CD4-positive, alpha-beta T cell treated with Interleukin-6 at 100 ng/mL for 8 hours (primary cell): ENCODE measurements at regions not wholly inside any gene's neighbourhood (a gene's known extent, or its start where the extent isn't known, plus 50 kb on each side); places are given as distances from the start of the nearest gene placed in this dataset.
"Not testable (repeated sequence)": the region's sequence is repeated elsewhere in the genome, so short reads cannot be mapped to it uniquely, and the experiment has no call there.

Source experiments
- DNase-seq: peaks from one replicate; pipeline ENCODE4 v3.0.0-alpha.2; 2020; ENCODE audit warnings: mixed read lengths, low spot score

GRCh38 chr2:189309331-189309730 is 129.8 kb upstream of the COL5A2 start:
- DNase-seq: no peak

DNA sequence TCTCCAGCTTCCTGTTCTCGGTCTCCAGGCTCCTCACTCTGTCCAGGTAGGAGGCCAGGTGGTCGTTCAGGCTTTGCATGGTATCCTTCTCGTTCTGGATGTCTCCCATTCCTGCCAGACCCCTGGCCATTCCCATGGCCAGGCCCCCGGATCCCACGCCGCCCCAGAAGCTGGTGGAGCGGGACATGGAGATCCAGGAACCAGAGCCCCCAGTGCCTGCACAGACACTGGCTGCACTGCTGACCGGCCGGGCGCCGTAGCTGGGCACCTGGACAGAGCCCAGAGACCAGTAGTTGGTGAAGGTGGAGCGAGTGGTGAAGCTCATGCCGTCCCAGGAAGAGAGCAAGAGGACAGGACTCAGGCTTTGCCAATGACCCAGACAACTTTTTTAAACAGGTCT is 129.1 kb upstream of the WDR75 start:
- DNase-seq: no peak

DNA sequence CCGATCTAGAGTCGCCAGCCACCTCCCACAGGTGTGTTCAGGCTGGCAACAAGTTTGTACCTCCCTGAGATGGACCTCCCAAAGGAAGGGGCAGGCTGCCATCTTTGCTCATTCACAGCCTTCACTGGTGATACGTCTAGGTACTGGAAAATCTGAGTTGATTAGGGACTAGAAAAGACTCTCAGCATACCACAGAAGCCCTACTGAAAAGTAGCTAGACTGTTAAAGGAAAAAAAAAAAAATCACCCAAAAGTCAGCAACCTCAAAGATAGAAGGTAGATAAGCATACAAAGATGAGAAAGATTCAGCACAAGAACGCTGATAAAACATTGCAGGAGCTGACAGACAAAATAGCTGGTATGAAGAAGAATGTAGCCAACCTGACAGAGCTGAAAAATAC is 128.6 kb upstream of the WDR75 start:
- no peak for DNase-seq

DNA sequence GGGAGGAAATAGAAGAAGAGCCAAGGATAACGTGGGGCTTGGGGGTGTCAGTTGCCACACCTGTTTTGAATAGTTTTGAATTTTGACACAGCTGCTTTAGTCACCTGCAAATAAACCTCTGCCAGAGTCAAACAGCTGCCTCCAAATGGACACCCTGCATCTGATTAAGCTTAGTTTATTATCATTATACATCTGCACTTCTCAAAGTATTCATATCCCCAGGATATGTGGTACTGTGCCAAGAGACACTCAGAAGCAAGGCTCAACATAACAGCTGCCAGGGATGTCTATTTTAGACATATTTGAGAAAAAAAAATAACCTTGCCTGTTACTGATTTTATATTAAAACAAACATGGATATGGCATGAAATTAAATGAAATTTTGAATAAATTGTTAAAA is 122.5 kb upstream of the WDR75 start:
- DNase-seq: no peak

DNA sequence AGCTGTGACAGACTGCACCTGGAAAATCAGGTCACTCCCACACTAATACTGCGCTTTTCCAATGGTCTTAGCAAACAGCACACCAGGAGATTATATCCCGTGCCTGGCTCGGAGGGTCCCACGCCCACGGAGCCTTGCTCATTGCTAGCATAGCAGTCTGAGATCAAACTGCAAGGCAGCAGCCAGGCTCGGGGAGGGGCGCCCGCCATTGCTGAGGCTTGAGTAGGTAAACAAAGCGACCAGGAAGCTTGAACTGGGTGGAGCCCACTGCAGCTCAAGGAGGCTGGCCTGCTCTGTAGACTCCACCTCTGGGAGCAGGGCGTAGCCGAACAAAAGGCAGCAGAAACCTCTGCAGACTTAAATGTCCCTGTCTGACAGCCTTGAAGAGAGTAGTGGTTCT is 121.8 kb upstream of the WDR75 start:
- DNase-seq: not testable (repeated sequence)

GRCh38 chr2:189327879-189328847 is 113.1 kb upstream of the WDR75 start:
- DNase-seq: no peak

DNA sequence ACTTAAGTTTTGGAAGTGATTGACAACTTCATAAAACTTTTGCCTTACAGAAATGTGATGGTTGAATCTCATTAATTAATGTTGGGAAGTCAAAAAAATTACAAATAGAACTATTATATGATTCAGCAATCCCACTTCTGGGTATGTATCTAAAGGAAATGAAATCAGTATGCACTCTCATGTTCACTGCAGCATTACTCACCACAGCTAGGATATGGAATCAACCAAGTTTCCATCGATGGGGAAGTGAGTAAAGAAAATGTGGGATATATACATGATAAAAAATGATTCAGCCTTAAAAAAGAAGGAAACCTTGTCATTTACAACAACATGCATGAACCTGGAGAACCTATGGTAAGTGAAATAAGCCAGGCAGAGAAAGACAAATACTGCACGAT is 112.4 kb upstream of the WDR75 start:
- DNase-seq: no peak

DNA sequence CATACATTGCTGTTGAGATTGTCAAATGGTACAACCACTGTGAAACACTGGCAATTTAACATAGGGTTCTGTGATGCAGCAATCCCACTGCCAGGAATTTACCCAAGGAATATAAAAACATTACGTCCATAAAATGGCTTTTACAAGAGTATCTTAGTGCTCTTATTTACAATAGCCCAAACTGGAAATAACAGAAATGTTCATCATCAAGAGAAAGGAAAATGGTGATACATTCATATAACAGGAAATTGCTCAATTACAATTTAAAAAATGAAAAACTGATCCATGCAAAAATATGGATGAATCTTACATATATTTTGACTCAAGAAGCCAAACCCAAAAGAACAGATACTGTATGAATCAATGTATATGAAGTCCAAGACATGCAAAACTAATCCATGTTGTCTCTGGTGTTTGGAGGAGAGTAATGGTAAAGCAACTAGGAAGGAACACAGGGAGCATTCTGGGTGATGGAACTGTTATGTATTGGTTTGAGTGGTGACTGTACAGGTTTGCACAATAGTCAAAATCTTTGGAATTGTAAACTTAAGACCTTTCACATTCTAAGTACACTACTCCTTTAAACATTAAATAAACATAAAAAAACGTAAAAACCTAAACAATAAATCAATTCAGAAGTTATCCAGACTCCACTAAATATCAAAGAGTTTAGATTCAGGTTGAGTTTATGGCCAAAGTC is 104.8 kb upstream of the WDR75 start:
- no peak for DNase-seq

GRCh38 chr2:189337656-189338055 is 103.6 kb upstream of the WDR75 start:
- DNase-seq: no peak

DNA sequence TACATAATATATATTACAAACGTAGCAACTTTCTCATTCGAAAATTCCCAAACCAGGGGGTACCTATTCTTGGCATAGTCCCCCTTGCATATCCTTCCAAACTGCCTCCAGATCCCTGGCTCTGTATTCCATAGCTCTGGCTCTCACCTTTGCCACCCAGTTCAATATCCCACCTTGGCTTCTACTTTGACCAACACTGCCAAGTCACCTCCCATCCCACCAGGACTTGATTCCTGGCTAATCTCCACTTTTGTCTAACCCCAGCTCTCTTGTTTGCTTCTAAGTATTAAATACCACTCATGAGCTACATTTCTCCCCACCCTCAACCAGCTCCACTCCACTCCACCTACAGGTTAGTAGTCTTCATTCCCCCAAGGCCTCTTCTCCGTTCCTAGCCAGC is 103.2 kb upstream of the WDR75 start:
- no peak for DNase-seq

GRCh38 chr2:189341077-189341476 is 100.2 kb upstream of the WDR75 start:
- no peak for DNase-seq

DNA sequence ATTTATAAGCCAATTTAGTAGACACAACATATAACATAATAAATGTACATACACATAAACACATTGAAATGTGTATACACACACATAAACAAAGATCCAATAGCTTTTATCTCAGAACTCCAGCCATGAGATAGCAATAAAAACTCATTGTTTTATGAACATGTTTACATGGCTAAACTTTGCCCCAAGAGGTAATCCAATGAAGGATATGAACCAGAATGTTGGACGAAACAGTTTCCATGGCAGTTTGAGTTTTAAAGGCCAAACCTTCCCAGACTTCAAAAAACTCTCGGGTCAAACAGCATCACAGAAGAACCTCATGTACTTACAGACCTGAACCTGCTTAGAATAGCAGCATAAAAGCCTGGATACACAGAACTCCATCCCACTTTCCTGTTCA is 97.2 kb upstream of the WDR75 start:
- no peak for DNase-seq

GRCh38 chr2:189347540-189347939 is 93.7 kb upstream of the WDR75 start:
- DNase-seq: peak; percentile 40

GRCh38 chr2:189348369-189348768 is 92.9 kb upstream of the WDR75 start:
- no peak for DNase-seq

- no peak for DNase-seq
These were observed 90.6 kb upstream of the WDR75 start for GRCh38 chr2:189350540-189351209.

- not testable (repeated sequence) for DNase-seq
These were observed 89.3 kb upstream of the WDR75 start for GRCh38 chr2:189351933-189352332.

- not testable (repeated sequence) for DNase-seq
These were observed 83.9 kb upstream of the WDR75 start for GRCh38 chr2:189357375-189357774.

DNA sequence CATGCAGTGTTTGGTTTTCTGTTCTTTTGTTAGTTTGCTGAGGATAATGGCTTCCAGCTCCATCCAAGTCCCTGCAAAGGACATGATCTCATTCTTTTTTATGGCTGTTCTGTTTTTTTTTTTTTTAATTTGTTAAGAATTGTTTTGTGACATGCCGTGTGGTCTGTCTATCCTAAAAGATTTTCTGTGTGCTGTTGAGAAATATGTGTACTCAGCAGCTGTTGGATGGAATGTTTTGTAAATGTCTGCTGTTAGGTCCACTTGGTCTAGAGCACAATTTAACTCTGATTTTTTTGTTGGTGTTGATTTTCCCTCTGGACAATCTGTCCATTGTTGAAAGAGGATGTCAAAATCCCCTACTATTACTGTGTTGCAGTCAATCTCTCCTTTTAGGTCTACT is 80.4 kb upstream of the WDR75 start:
- DNase-seq: no peak

GRCh38 chr2:189362283-189362682 is 79.0 kb upstream of the WDR75 start:
- no peak for DNase-seq

DNA sequence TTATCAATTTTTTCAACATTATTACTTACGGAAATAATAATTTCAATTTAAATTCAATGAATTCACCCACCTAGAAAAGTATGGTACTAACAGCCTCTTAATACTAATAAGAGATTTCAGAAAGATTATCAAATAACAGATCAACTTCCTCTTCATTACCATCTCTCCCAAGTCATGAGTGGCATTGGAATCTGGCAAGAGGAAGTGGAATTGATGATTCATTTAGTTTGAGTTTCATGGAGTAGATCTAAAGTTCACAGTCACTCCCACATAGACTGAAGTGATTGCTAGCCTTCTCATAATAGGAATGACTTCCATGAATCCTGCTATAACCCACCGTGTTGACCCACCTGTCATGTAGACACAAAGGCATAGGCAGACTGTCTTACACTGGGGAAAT is 77.7 kb upstream of the WDR75 start:
- no peak for DNase-seq

- no peak for DNase-seq
These were observed 76.7 kb upstream of the WDR75 start for GRCh38 chr2:189364607-189365006.

GRCh38 chr2:189366349-189366748 is 74.9 kb upstream of the WDR75 start:
- DNase-seq: no peak

- no peak for DNase-seq
These were observed 73.9 kb upstream of the WDR75 start for GRCh38 chr2:189367343-189367742.
